NCI-H128 (cell line): ENCODE measurements at regions not wholly inside any gene's neighbourhood (a gene's known extent, or its start where the extent isn't known, plus 50 kb on each side); places are given as distances from the start of the nearest gene placed in this dataset.

Experiments used
- DNase-seq: peaks from one replicate; lab custom pipeline; 2025; ENCODE audit not compliant: unreplicated experiment; lab: John Stamatoyannopoulos, UW

GRCh38 chr20:50298554-50299324, 108.1 kb downstream of the CEBPB start:
- DNase-seq: no peak

GRCh38 chr20:50299325-50299629, 108.6 kb downstream of the CEBPB start:
- no peak for DNase-seq

GRCh38 chr20:50301165-50301564, 110.5 kb downstream of the CEBPB start:
- no peak for DNase-seq

- no peak for DNase-seq
Measured at GRCh38 chr20:50301712-50302111, 111.1 kb downstream of the CEBPB start.

GRCh38 chr20:50302341-50303057, 111.9 kb downstream of the CEBPB start:
- no peak for DNase-seq

GRCh38 chr20:50303573-50304500, 113.2 kb downstream of the CEBPB start:
- no peak for DNase-seq

GRCh38 chr20:50304501-50304856, 113.8 kb downstream of the CEBPB start:
- no peak for DNase-seq

- DNase-seq: no peak
Measured at GRCh38 chr20:50304923-50305635, 114.4 kb downstream of the CEBPB start.

- DNase-seq: no peak
Measured at GRCh38 chr20:50305636-50306477, 115.2 kb downstream of the CEBPB start.

- DNase-seq: no peak
Measured at GRCh38 chr20:50306478-50307423, 116.1 kb downstream of the CEBPB start.

- DNase-seq: no peak
Measured at GRCh38 chr20:50308166-50308512, 117.5 kb downstream of the CEBPB start.

- no peak for DNase-seq
Measured at GRCh38 chr20:50308513-50309279, 118.1 kb downstream of the CEBPB start.

- no peak for DNase-seq
Measured at GRCh38 chr20:50309280-50309763, 118.7 kb downstream of the CEBPB start.

- no peak for DNase-seq
Measured at GRCh38 chr20:50309764-50310672, 119.4 kb downstream of the CEBPB start.

GRCh38 chr20:50310673-50311051, 120.0 kb downstream of the CEBPB start:
- no peak for DNase-seq

- DNase-seq: no peak
Measured at GRCh38 chr20:50311308-50312001, 120.8 kb downstream of the CEBPB start.
